ENCODE measurements at regions not wholly inside any gene's neighbourhood (a gene's known extent, or its start where the extent isn't known, plus 50 kb on each side); places are given as distances from the start of the nearest gene placed in this dataset.

GRCh38 chr12:111174251-111174960, 194.5 kb downstream of the PHETA1 start:
- no peaks in the 10 kb centered on the region for H3K9me3 Mint-ChIP-seq
- POLR2A ChIA-PET: no interaction called here
- no peak overlapping the region for H3K4me3 Mint-ChIP-seq
- CTCF ChIA-PET: interaction anchor here (0.8 to 2.0 kb wide), 7 partner anchors 12 to 279 kb away, joined by 3 to 8 read pairs (median 3); no protein-coding TSS in a partner anchor
- no peaks in the 10 kb centered on the region for H3K27me3 Mint-ChIP-seq (ENCODE audit: low read depth)
- no peak overlapping the region for H3K27ac Mint-ChIP-seq
- no peaks in the 10 kb centered on the region for H3K4me1 Mint-ChIP-seq
- DNase-seq (ENCODE audit: low spot score) (peak; percentile 24), ATAC-seq (peak; percentile 66)
- TF ChIP-seq GTF2I (CRISPR knock-in tag; conservative IDR thresholded peaks at IDR 0.05): peak; percentile 97
- no peak for TF ChIP-seq ATF6 (CRISPR knock-in tag; IDR thresholded peaks at IDR 0.05)
- no peak for TF ChIP-seq TEAD4 (CRISPR knock-in tag; IDR thresholded peaks at IDR 0.05)
- TF ChIP-seq ERG (CRISPR knock-in tag; IDR thresholded peaks at IDR 0.05): 0 out of 2 replicates have a peak, but pooled peaks have one; percentile 34
- TF ChIP-seq FOXK1 (CRISPR knock-in tag; IDR thresholded peaks at IDR 0.05): no peak
- no peaks in the 10 kb centered on the region for H3K36me3 Mint-ChIP-seq

GRCh38 chr12:111173836-111174235, 195.1 kb downstream of the PHETA1 start:
- DNase-seq (ENCODE audit: low spot score) (no peak), ATAC-seq (no peak)
- H3K4me1 Mint-ChIP-seq: no peaks in the 10 kb centered on the region
- POLR2A ChIA-PET: no interaction called here
- H3K9me3 Mint-ChIP-seq: no peaks in the 10 kb centered on the region
- CTCF ChIA-PET: interaction anchor here (0.8 to 2.0 kb wide), 6 partner anchors 13 to 279 kb away, joined by 3 to 8 read pairs (median 3); no protein-coding TSS in a partner anchor
- H3K4me3 Mint-ChIP-seq: no peak overlapping the region
- H3K27ac Mint-ChIP-seq: no peak overlapping the region
- no peaks in the 10 kb centered on the region for H3K36me3 Mint-ChIP-seq
- H3K27me3 Mint-ChIP-seq (ENCODE audit: low read depth): no peaks in the 10 kb centered on the region
- no peak for TF ChIP-seq KAT7 (CRISPR knock-in tag; IDR thresholded peaks at IDR 0.05; ENCODE audit: borderline replicate concordance)
- TF ChIP-seq ZBTB43 (CRISPR knock-in tag; IDR thresholded peaks at IDR 0.05): no peak
- TF ChIP-seq FOXP1 (CRISPR knock-in tag; IDR thresholded peaks at IDR 0.05; ENCODE audit: borderline replicate concordance): no peak
- no peak for TF ChIP-seq JAZF1 (CRISPR knock-in tag; IDR thresholded peaks at IDR 0.05)
- no peak for TF ChIP-seq ETV6 (CRISPR knock-in tag; IDR thresholded peaks at IDR 0.05)
- TF ChIP-seq AR (CRISPR knock-in tag; IDR thresholded peaks at IDR 0.05): no peak
- TF ChIP-seq ZNF232 (CRISPR knock-in tag; IDR thresholded peaks at IDR 0.05): no peak
- TF ChIP-seq GRHL2 (CRISPR knock-in tag; IDR thresholded peaks at IDR 0.05; ENCODE audit: insufficient replicate concordance, severe bottlenecking): no peak
- no peak for TF ChIP-seq SMAD4 (CRISPR knock-in tag; IDR thresholded peaks at IDR 0.05)
- TF ChIP-seq ZNF512 (CRISPR knock-in tag; IDR thresholded peaks at IDR 0.05; ENCODE audit: borderline replicate concordance): no peak
- no peak for TF ChIP-seq HMGA2 (CRISPR knock-in tag; IDR thresholded peaks at IDR 0.05)
- TF ChIP-seq ATF6 (CRISPR knock-in tag; IDR thresholded peaks at IDR 0.05): no peak
- no peak for TF ChIP-seq FOXJ3 (CRISPR knock-in tag; IDR thresholded peaks at IDR 0.05; ENCODE audit: borderline replicate concordance)
- no peak for TF ChIP-seq TCF7 (CRISPR knock-in tag; IDR thresholded peaks at IDR 0.05; ENCODE audit: low read depth)
- no peak for TF ChIP-seq HMGXB4 (CRISPR knock-in tag; IDR thresholded peaks at IDR 0.05)
- no peak for TF ChIP-seq CREM (CRISPR knock-in tag; IDR thresholded peaks at IDR 0.05)
